ENCODE measurements at regions not wholly inside any gene's neighbourhood (a gene's known extent, or its start where the extent isn't known, plus 50 kb on each side); places are given as distances from the start of the nearest gene placed in this dataset.

DNA sequence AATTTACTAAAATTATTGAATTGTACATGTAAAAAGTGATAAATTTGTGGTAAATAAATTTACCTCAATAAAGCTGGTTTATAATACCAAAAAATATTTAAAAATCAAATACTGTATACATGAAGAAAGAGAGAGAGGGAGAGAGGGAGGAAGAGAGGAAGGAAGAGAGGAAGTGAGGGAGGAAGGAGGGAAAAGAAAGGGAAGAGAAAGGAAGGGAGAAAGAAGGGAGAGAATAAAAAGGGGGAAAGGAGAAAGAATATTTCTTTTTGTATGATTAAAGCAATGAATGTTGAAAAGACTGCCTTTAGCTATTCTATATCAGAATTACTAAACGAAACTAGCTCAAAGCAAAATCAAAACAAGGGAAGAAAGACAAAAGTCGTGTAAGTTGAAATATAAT is 150.0 kb downstream of the LRIG2 start:
- H3K4me3 ChIP-seq (ENCODE audit: control insufficient read depth in 2 of 3, extremely low read depth in 1 of 3, insufficient read depth in 2 of 3, low read depth in 1 of 3, low read length in 3 of 3) = no peak overlapping the region
- no peaks in the 10 kb centered on the region for H3K4me1 ChIP-seq (ENCODE audit: control insufficient read depth, extremely low read depth, insufficient read depth, low read length)
- no peak overlapping the region for H3K9ac ChIP-seq (ENCODE audit: control insufficient read depth, extremely low read depth, insufficient read depth, low read length)
- H3K27me3 ChIP-seq (ENCODE audit: control insufficient read depth, extremely low read depth, insufficient read depth, low read length) = peaks cover under 1% of the 10 kb centered on the region
- FAIRE-seq = no peak
- no peaks in the 10 kb centered on the region for H3K9me3 ChIP-seq (ENCODE audit: control insufficient read depth, low read depth, low read length)
- dilution Hi-C loops (cut with MboI; ENCODE audit: extremely low pct_ligation_motif_present, low sequenced_read_pairs) = no loop called here
- H3K79me2 ChIP-seq (ENCODE audit: control insufficient read depth, insufficient read depth, low read length) = no peaks in the 10 kb centered on the region
- no peaks in the 10 kb centered on the region for H4K20me1 ChIP-seq (ENCODE audit: control insufficient read depth, extremely low read depth, insufficient read depth, low read length)
- no peak overlapping the region for H3K27ac ChIP-seq (ENCODE audit: control insufficient read depth, insufficient read depth, low read length)
- H3K36me3 ChIP-seq (ENCODE audit: control insufficient read depth in 2 of 2, extremely low read depth in 1 of 2, insufficient read depth in 2 of 2, low read length in 2 of 2) = no peaks in the 10 kb centered on the region
- H2AFZ ChIP-seq (ENCODE audit: control insufficient read depth, low read length) = no peak overlapping the region
- no peak overlapping the region for H3K4me2 ChIP-seq (ENCODE audit: control insufficient read depth, extremely low read depth, insufficient read depth, low read depth, low read length)
- DNase-seq (ENCODE audit: low read depth, low spot score) = no peak
- TF ChIP-seq, protein P1, sequence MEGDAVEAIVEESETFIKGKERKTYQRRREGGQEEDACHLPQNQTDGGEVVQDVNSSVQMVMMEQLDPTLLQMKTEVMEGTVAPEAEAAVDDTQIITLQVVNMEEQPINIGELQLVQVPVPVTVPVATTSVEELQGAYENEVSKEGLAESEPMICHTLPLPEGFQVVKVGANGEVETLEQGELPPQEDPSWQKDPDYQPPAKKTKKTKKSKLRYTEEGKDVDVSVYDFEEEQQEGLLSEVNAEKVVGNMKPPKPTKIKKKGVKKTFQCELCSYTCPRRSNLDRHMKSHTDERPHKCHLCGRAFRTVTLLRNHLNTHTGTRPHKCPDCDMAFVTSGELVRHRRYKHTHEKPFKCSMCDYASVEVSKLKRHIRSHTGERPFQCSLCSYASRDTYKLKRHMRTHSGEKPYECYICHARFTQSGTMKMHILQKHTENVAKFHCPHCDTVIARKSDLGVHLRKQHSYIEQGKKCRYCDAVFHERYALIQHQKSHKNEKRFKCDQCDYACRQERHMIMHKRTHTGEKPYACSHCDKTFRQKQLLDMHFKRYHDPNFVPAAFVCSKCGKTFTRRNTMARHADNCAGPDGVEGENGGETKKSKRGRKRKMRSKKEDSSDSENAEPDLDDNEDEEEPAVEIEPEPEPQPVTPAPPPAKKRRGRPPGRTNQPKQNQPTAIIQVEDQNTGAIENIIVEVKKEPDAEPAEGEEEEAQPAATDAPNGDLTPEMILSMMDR (optimal IDR thresholded peaks at IDR 0.05 in 1 of 3, IDR thresholded peaks at IDR 0.05 in 1 of 3, conservative IDR thresholded peaks at IDR 0.05 in 1 of 3; ENCODE audit: extremely low read depth in 1 of 3, insufficient read depth in 2 of 3, low read length in 3 of 3) = no peak
- TF ChIP-seq EZH2 (IDR thresholded peaks at IDR 0.05; ENCODE audit: low read length) = no peak
- H3K9me1 ChIP-seq (ENCODE audit: control insufficient read depth, extremely low read depth, insufficient read depth, low read length) = no peaks in the 10 kb centered on the region

DNA sequence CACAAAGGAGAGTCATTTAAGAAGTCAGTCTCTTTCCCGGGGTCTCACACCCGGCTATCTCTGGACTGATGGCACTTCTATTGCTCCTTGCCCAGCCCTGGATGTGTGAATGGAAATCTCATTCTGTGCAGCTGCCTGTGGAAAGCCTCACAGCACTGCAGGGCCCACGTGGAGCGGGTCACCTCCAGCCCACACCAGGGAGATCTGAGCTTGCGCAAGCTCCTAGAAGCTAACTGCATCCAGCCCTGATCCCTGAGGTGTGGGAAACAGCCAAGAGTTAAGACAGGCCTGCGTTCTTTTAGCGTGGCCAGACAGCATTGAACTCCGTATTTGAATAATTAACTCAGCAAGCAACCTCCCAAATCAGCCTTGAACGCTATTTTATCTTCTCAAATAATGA is 150.5 kb downstream of the LRIG2 start:
- Histone ChIP-seq H3K27ac (ENCODE audit: control insufficient read depth, insufficient read depth, low read length) (no peak overlapping the region), H3K4me1 (ENCODE audit: control insufficient read depth, extremely low read depth, insufficient read depth, low read length) (no peaks in the 10 kb centered on the region), H4K20me1 (ENCODE audit: control insufficient read depth, extremely low read depth, insufficient read depth, low read length) (no peaks in the 10 kb centered on the region), H3K9me3 (ENCODE audit: control insufficient read depth, low read depth, low read length) (no peaks in the 10 kb centered on the region), H3K79me2 (ENCODE audit: control insufficient read depth, insufficient read depth, low read length) (no peaks in the 10 kb centered on the region), H3K4me2 (ENCODE audit: control insufficient read depth, extremely low read depth, insufficient read depth, low read depth, low read length) (no peak overlapping the region), H3K9me1 (ENCODE audit: control insufficient read depth, extremely low read depth, insufficient read depth, low read length) (no peaks in the 10 kb centered on the region), H3K36me3 (ENCODE audit: control insufficient read depth in 2 of 2, extremely low read depth in 1 of 2, insufficient read depth in 2 of 2, low read length in 2 of 2) (no peaks in the 10 kb centered on the region), H2AFZ (ENCODE audit: control insufficient read depth, low read length) (no peak overlapping the region), H3K9ac (ENCODE audit: control insufficient read depth, extremely low read depth, insufficient read depth, low read length) (no peak overlapping the region), H3K4me3 (ENCODE audit: control insufficient read depth in 2 of 3, extremely low read depth in 1 of 3, insufficient read depth in 2 of 3, low read depth in 1 of 3, low read length in 3 of 3) (no peak overlapping the region), H3K27me3 (ENCODE audit: control insufficient read depth, extremely low read depth, insufficient read depth, low read length) (peaks cover 5% of the 10 kb centered on the region)
- dilution Hi-C loops (cut with MboI; ENCODE audit: extremely low pct_ligation_motif_present, low sequenced_read_pairs) = no loop called here
- TF ChIP-seq, protein P1 (optimal IDR thresholded peaks at IDR 0.05 in 1 of 3, IDR thresholded peaks at IDR 0.05 in 1 of 3, conservative IDR thresholded peaks at IDR 0.05 in 1 of 3; ENCODE audit: extremely low read depth in 1 of 3, insufficient read depth in 2 of 3, low read length in 3 of 3) = no peak
- TF ChIP-seq EZH2 (IDR thresholded peaks at IDR 0.05; ENCODE audit: low read length) = no peak
- DNase-seq (ENCODE audit: low read depth, low spot score) (no peak), FAIRE-seq (no peak)

Measured in keratinocyte (primary cell).